Tibial artery (tissue), 4 donors: ENCODE measurements at regions not wholly inside any gene's neighbourhood (a gene's known extent, or its start where the extent isn't known, plus 50 kb on each side); places are given as distances from the start of the nearest gene placed in this dataset.

Experiments
- DNase-seq, 2 donors: peaks; one replicate each; pipeline ENCODE4 v3.0.0-alpha.2; 2019
- H3K27ac ChIP-seq, 2 donors: fragments of 200-600 bp; sonication (generic) in 1 of 2; 1 replicate in 1 of 2; 2 replicates in 1 of 2; pipeline ENCODE4 v1.5.1; 2018 to 2019; ENCODE audit warnings: mild to moderate bottlenecking in 1 of 2
- H3K27me3 ChIP-seq, 2 donors: fragments of 200-600 bp; sonication (generic) in 1 of 2; one replicate each; pipeline versions ENCODE4 v1.5.1 to v1.6.0; 2016 to 2019
- H3K36me3 ChIP-seq, 3 donors: fragments of 200-600 bp; sonication (generic) in 2 of 3; one replicate each; pipeline ENCODE4 v1.5.1; 2016 to 2019; ENCODE audit warnings: mild to moderate bottlenecking in 2 of 3
- H3K4me1 ChIP-seq, 4 donors: fragments of 200-600 bp; sonication (generic) in 2 of 4; 1 replicate in 3 of 4; 2 replicates in 1 of 4; pipeline ENCODE4 v1.5.1; 2016 to 2019
- H3K4me3 ChIP-seq, 2 donors: fragments of 200-600 bp; sonication (generic) in 1 of 2; 1 replicate in 1 of 2; 2 replicates in 1 of 2; pipeline ENCODE4 v1.5.1; 2018 to 2019; ENCODE audit warnings: mild to moderate bottlenecking in 2 of 2
- H3K9me3 ChIP-seq, 3 donors: fragments of 200-600 bp; sonication (generic) in 1 of 3; one replicate each; pipeline ENCODE4 v1.5.1; 2016 to 2019
- intact Hi-C: fragments of 100-400 bp; cut with DNase I; formaldehyde crosslinking; loops from one replicate; pipeline ENCODE4 v1.15.0; 2023; ENCODE audit warnings: low total_unique reads
- TF ChIP-seq, protein P1 (sequence below), 2 experiments: fragments of 200-600 bp in 1 of 2; fragments of 450-650 bp in 1 of 2; IDR thresholded peaks; one replicate each; pipeline ENCODE4 v1.5.1; 2017 to 2019; ENCODE audit warnings: antibody characterized with exemption in 2 of 2, mild to moderate bottlenecking in 1 of 2, moderate library complexity in 1 of 2

DNA sequence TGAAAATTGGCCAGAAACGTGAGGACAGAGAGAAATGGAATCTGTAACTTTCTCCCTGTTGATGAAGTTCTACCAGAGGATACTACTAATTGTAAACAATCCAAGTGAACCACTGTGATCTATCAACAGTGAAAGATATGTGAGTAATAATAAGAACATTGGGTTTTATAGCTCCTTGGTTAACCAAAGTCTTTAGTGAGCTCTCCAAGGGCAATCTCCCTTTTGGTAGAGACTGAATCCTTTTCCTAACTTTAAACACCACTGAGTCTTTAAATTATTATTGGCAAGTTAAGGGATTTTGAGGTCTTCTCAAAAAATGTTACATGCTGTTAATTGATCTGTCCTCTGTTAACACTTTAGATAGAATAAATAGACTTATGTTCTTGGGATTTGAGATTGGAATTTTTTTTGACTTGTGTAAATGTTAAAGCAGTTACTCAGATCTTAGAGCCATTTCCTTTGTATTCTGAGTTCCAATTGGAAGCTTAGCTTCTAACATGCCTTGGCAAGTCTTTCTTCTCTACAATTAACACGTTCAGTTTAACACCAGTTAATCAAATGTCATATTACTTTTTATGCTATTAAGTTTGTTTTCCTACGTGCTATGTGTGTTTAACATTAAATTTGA, 338.2 kb upstream of the DDHD1 start:
- DNase-seq: no peak
- H3K27ac ChIP-seq: no peak overlapping the region
- no peaks in the 10 kb centered on the region for H3K4me1 ChIP-seq
- intact Hi-C loops: no loop called here
- no peaks in the 10 kb centered on the region for H3K27me3 ChIP-seq
- TF ChIP-seq, protein P1, sequence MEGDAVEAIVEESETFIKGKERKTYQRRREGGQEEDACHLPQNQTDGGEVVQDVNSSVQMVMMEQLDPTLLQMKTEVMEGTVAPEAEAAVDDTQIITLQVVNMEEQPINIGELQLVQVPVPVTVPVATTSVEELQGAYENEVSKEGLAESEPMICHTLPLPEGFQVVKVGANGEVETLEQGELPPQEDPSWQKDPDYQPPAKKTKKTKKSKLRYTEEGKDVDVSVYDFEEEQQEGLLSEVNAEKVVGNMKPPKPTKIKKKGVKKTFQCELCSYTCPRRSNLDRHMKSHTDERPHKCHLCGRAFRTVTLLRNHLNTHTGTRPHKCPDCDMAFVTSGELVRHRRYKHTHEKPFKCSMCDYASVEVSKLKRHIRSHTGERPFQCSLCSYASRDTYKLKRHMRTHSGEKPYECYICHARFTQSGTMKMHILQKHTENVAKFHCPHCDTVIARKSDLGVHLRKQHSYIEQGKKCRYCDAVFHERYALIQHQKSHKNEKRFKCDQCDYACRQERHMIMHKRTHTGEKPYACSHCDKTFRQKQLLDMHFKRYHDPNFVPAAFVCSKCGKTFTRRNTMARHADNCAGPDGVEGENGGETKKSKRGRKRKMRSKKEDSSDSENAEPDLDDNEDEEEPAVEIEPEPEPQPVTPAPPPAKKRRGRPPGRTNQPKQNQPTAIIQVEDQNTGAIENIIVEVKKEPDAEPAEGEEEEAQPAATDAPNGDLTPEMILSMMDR (IDR thresholded peaks at IDR 0.05): no peak
- no peaks in the 10 kb centered on the region for H3K9me3 ChIP-seq
- no peaks in the 10 kb centered on the region for H3K36me3 ChIP-seq
- no peak overlapping the region for H3K4me3 ChIP-seq

DNA sequence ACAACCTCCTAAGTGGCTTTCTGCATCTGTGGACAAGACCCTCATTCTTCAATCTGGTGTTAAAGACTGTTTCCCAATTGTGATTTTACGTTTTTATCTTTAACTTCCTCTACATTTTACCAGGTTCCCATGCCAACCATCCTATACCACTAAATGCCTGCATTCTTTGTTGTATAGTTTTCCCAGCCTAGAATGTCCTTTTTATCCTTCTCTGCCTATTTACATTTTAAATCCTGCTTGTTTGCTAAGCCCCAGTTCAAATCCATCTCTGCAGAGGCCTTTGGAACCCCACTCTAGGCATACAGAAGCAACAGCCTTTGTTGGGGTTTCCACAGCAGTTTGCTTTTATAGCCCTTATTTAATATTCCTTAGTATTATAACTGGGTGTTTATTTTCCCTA, 325.1 kb upstream of the DDHD1 start:
- TF ChIP-seq, protein P1 (IDR thresholded peaks at IDR 0.05): no peak
- intact Hi-C loops: no loop called here
- H3K4me3 ChIP-seq: no peak overlapping the region
- no peaks in the 10 kb centered on the region for H3K27me3 ChIP-seq
- H3K27ac ChIP-seq: no peak overlapping the region
- peaks cover 0 to 15% (median 11%) of the 10 kb centered on the region in 3 donors for H3K9me3 ChIP-seq
- DNase-seq: no peak
- no peaks in the 10 kb centered on the region for H3K4me1 ChIP-seq
- H3K36me3 ChIP-seq: no peaks in the 10 kb centered on the region

DNA sequence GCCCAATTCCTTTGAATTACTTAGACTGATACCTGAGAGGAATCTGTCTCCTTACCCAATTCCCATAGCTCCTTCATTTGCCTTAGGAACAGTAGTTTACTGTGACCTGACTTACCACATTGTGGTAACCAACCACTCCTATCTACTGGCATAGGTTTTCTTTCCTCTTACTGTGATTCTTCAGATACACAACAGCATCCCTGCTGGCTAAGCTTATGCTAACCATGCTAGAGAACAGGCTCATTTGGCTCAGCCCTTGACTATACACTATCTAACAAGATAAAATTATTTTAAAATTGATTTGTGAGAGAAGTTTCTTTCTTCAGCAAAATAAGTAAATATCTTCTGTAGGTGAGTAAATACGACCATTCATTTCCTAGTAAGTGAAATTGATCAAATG, 320.4 kb upstream of the DDHD1 start:
- no peak for DNase-seq
- H3K9me3 ChIP-seq: no peaks in the 10 kb centered on the region
- no peak overlapping the region for H3K4me3 ChIP-seq
- H3K27me3 ChIP-seq: no peaks in the 10 kb centered on the region
- H3K36me3 ChIP-seq: no peaks in the 10 kb centered on the region
- TF ChIP-seq, protein P1 (IDR thresholded peaks at IDR 0.05): no peak
- no peak overlapping the region for H3K27ac ChIP-seq
- no peaks in the 10 kb centered on the region for H3K4me1 ChIP-seq
- intact Hi-C loops: no loop called here

DNA sequence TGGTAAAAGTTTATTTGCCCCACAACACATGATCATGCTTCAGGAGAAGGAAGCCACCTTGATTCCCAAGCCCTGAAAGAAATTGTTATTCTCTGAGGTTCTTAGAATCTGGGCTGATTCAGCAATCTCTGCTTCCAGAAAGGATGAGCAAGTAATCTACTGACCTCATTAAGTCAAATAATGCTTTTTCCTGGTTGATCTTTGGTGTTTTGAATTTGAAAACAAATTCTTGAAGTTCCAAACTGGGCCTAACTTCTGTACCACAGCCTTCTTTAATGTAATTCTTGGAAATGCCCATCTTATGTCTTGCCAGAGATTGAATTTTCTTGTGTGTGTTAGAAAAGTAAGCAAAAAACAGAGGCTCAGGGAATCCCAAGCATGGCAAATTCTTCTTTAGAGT, 319.2 kb upstream of the DDHD1 start:
- no peaks in the 10 kb centered on the region for H3K27me3 ChIP-seq
- H3K4me1 ChIP-seq: no peaks in the 10 kb centered on the region
- DNase-seq: no peak
- TF ChIP-seq, protein P1 (IDR thresholded peaks at IDR 0.05): no peak
- no peak overlapping the region for H3K4me3 ChIP-seq
- H3K36me3 ChIP-seq: no peaks in the 10 kb centered on the region
- intact Hi-C loops: no loop called here
- no peaks in the 10 kb centered on the region for H3K9me3 ChIP-seq
- H3K27ac ChIP-seq: no peak overlapping the region

DNA sequence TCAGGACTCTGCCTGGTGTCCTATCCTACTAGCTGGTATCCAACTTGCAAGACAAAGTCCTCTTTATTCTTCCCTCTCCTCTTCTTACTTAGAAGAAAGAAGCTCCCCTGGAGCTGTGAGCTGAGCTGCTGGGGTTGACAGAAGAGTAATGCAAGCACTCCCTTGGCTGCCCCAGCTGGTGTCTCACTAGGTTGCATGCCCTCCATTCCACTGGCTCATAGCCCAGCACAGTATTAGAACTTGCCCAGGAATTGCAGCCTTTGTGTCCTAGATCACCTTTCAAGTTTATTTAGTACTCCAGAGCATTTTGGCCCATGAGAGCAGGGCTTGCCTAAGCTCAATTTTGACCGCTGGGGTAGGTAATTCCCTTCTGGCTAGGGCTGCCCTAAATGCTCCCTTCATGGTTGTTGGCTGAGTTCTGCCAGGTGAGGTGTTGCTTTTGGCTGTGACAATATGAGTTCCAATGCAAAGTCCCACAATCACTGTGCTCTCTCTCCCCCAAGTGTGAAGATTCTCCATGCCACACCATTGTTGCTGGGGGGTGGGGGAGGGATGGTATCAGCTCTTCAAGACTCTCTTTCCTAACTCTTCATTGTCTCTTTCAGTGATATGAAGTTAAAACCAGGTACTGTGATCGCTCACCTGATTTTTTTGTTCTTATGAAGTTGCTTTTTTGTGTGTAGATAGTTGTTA, 317.4 kb upstream of the DDHD1 start:
- H3K4me1 ChIP-seq: no peaks in the 10 kb centered on the region
- H3K27ac ChIP-seq: no peak overlapping the region
- intact Hi-C loops: no loop called here
- TF ChIP-seq, protein P1 (IDR thresholded peaks at IDR 0.05): no peak
- no peak overlapping the region for H3K4me3 ChIP-seq
- H3K36me3 ChIP-seq: no peaks in the 10 kb centered on the region
- no peaks in the 10 kb centered on the region for H3K9me3 ChIP-seq
- no peak for DNase-seq
- H3K27me3 ChIP-seq: no peaks in the 10 kb centered on the region
